GM13976 (cell line): ENCODE measurements at regions not wholly inside any gene's neighbourhood (a gene's known extent, or its start where the extent isn't known, plus 50 kb on each side); places are given as distances from the start of the nearest gene placed in this dataset.
A peak's percentile ranks its signal among the peaks of the same experiment; 100 is the strongest.

Experiments used
- DNase-seq: peaks from one replicate; pipeline ENCODE4 v3.0.0; 2012; ENCODE audit warnings: low spot score
- in situ Hi-C: fragments of 300-500 bp; cut with MboI; formaldehyde crosslinking; loops from one replicate; pipeline ENCODE4 v1.12.0; 2022; ENCODE audit warnings: low sequenced_read_pairs, mixed read lengths, inconsistent platforms; ENCODE audit not compliant: unreplicated experiment
- TF ChIP-seq, protein P1 (sequence below): IDR thresholded peaks from 2 replicates; pipeline ENCODE4 v1.5.1; 2012; ENCODE audit warnings: borderline replicate concordance, mild to moderate bottlenecking; ENCODE audit not compliant: insufficient read depth; ENCODE audit errors: extremely low read depth, missing control alignments, control extremely low read depth

DNA sequence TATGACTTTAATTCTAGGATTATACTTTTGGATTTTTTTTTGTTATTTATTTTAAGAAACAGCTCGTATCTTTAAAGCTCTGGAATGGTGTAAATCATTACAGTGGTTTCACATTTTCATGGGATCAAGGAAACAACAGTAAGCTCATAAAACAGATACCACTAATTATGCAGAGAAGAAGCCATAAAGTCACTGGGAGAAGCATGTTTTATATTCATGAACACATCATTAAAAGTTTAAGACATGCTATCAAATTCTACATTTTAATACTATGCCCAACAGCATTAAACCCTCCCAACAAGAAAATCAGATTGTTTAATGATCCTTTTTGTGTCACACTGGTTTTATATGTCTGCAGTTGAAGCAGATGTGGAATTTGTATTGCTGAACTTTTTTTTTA is 149.9 kb downstream of the FBXO8 start:
- DNase-seq = no peak
- TF ChIP-seq, protein P1, sequence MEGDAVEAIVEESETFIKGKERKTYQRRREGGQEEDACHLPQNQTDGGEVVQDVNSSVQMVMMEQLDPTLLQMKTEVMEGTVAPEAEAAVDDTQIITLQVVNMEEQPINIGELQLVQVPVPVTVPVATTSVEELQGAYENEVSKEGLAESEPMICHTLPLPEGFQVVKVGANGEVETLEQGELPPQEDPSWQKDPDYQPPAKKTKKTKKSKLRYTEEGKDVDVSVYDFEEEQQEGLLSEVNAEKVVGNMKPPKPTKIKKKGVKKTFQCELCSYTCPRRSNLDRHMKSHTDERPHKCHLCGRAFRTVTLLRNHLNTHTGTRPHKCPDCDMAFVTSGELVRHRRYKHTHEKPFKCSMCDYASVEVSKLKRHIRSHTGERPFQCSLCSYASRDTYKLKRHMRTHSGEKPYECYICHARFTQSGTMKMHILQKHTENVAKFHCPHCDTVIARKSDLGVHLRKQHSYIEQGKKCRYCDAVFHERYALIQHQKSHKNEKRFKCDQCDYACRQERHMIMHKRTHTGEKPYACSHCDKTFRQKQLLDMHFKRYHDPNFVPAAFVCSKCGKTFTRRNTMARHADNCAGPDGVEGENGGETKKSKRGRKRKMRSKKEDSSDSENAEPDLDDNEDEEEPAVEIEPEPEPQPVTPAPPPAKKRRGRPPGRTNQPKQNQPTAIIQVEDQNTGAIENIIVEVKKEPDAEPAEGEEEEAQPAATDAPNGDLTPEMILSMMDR = no peak
- in situ Hi-C loops = no loop called here

DNA sequence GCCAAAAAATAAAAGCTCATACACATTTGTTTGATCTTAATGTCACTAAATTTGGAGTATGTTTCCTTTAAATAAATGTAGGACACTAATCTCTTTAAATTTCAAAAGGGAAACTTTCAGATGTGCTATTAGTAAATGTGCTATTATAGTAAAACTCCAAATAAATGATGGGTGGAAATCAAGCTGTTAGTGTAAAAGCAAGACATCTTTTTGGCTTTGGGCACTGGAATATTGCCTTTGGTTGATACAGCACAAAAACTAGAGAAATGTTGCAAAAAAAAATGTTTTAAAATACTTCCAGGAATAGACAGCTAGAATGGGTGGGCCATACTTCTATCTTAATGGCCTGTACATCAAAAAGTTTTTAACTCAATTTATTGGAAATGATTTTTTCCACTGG is 151.6 kb downstream of the FBXO8 start:
- DNase-seq = no peak
- TF ChIP-seq, protein P1 = no peak
- in situ Hi-C loops = no loop called here

DNA sequence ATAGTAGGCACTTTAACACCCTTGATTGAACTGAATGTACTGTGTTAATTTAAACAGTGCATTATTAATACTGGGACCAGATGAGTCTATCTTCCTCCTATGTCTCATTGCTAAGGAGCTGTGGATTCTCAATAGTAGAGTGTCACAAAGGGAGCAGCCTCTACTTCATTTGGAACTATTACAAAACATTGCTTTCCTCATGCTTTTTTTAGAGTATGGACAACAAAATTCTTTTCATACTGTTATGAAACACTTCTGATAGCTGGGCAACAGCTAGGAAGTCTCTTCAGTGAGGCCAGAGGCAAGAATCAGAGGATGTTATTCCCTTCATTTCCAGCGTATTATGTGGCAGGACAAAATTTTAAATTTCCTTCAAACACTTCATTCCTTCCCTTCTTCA is 160.8 kb downstream of the FBXO8 start:
- TF ChIP-seq, protein P1 = no peak
- no peak for DNase-seq
- in situ Hi-C loops = no loop called here

DNA sequence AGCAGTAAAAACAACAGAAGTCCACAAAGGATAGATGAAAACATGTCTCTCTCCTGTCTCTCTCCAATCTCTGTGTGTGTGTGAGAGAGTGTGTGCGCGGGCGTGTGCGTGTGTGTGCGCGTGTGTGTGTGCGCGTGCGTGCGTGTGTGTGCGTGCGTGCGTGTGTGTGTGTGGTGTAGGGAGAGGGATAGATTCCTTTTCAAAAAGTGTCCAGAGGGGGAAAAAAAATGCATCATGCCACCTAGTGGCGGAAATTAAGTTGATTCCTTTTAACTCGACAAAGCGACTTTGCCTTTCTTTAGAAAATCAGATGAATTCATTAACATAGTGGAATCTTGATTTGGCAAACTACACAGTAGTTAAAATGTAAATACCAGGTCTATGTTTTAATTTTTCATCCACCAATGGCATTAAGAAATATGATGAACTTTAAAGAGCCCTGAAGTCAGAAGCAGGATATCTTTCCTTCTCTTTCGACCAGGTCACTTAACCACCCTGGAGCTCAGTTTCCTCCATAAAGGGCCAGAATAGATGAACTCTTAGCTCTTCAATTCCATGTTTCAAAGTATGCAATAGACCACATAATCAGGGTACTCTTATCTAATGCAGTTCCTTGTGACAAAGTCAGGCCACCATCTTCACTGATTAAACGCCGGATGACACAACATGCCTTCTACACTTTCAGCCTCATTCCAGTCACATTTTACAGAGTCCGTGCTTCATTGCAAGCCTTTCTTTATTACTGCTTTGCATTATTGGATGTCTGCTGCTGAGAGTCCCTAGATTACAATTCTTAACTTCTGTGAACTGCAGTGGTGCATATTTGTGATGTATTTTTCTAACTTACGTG is 162.8 kb downstream of the FBXO8 start:
- TF ChIP-seq, protein P1 = peak; percentile 48
- peak; percentile 42 for DNase-seq

DNA sequence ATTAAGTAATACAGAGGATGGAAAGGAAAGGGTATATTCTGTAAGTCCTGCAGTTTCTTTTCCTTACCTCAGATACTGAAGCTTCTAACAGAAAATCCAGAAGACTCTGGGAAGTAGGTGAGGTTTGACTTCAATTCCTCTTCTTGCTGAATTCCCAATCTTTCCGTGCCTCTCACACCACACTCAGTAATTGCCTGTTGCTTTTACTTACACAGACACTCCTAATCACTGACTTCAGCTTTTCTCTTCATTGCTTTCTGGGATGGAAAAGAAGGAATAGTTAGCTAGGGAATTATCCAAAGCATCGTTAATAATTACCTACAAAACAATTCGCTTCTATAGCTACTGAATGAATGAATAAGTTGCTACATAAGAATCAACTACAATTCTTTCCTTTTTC is 163.6 kb downstream of the FBXO8 start:
- in situ Hi-C loops = no loop called here
- DNase-seq = no peak
- TF ChIP-seq, protein P1 = no peak

More for the DNA sequence above, 162.8 kb downstream of the FBXO8 start:
- in situ Hi-C loops = no loop called here

DNA sequence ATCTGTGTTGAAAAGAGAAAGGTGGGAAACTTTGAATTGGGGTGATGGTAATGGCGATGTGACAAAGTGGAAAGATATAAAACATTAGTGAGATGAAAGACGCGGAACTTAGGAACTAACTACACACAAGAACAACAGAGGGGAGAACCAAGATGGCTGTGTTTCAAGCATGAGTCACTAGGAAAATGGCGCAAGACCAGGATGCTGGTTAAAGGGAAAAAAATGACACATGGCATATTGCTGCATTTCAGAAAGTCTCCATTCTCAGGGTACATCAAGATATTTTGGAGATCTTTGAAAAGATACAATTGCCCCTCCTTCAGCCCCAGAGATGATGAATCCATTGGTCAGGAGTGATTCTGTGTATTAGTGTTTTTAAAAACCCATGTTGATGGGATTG is 164.4 kb downstream of the FBXO8 start:
- TF ChIP-seq, protein P1 = no peak
- in situ Hi-C loops = no loop called here
- no peak for DNase-seq
